D721Med (cell line): ENCODE measurements at regions not wholly inside any gene's neighbourhood (a gene's known extent, or its start where the extent isn't known, plus 50 kb on each side); places are given as distances from the start of the nearest gene placed in this dataset.
A peak's percentile ranks its signal among the peaks of the same experiment; 100 is the strongest.

ENCODE experiments used
- DNase-seq: peaks from one replicate; pipeline ENCODE4 v3.0.0; 2011; ENCODE audit warnings: low spot score; ENCODE audit not compliant: insufficient read length
- FAIRE-seq: peaks from 2 replicates; lab custom pipeline; 2011; peaks lifted over from hg19 to GRCh38; lab: Jason Lieb, UNC
- TF ChIP-seq, protein P1 (sequence below): IDR thresholded peaks from 2 replicates; pipeline ENCODE4 v1.5.1; 2012; ENCODE audit warnings: mild to moderate bottlenecking, control low read depth; ENCODE audit not compliant: insufficient read depth; ENCODE audit errors: missing control alignments

DNA sequence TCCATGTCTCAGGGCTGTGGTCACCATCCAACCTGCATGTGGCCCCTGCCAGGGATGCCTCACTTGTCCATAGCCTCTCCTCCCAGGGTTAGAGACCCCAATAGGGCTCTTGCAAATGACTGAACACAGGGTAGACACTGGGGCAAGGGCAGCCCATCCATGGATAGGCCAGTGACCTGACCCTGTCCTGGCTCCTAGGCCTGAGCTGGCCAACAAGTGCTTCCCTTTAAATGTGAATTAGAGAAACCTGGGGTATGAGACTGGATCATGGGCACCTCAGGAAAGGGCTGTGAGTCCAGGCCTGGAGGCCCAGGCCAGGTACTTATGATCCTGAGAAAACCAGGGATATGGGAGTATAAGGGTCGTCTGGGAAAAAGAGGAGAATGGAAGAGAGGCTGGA lies 64.5 kb downstream of the COPS8 start:
- TF ChIP-seq, protein P1, sequence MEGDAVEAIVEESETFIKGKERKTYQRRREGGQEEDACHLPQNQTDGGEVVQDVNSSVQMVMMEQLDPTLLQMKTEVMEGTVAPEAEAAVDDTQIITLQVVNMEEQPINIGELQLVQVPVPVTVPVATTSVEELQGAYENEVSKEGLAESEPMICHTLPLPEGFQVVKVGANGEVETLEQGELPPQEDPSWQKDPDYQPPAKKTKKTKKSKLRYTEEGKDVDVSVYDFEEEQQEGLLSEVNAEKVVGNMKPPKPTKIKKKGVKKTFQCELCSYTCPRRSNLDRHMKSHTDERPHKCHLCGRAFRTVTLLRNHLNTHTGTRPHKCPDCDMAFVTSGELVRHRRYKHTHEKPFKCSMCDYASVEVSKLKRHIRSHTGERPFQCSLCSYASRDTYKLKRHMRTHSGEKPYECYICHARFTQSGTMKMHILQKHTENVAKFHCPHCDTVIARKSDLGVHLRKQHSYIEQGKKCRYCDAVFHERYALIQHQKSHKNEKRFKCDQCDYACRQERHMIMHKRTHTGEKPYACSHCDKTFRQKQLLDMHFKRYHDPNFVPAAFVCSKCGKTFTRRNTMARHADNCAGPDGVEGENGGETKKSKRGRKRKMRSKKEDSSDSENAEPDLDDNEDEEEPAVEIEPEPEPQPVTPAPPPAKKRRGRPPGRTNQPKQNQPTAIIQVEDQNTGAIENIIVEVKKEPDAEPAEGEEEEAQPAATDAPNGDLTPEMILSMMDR: no peak
- FAIRE-seq (no peak), DNase-seq (no peak)

GRCh38 chr2:237150831-237151375 lies 65.2 kb downstream of the COPS8 start:
- DNase-seq: no peak
- no peak for FAIRE-seq
- TF ChIP-seq, protein P1: no peak

- TF ChIP-seq, protein P1: no peak
- no peak for DNase-seq
- no peak for FAIRE-seq
Measured at GRCh38 chr2:237152361-237152760, 66.7 kb downstream of the COPS8 start.

- FAIRE-seq (no peak), DNase-seq (no peak)
- TF ChIP-seq, protein P1: no peak
Measured at GRCh38 chr2:237153181-237153580, 67.5 kb downstream of the COPS8 start.

DNA sequence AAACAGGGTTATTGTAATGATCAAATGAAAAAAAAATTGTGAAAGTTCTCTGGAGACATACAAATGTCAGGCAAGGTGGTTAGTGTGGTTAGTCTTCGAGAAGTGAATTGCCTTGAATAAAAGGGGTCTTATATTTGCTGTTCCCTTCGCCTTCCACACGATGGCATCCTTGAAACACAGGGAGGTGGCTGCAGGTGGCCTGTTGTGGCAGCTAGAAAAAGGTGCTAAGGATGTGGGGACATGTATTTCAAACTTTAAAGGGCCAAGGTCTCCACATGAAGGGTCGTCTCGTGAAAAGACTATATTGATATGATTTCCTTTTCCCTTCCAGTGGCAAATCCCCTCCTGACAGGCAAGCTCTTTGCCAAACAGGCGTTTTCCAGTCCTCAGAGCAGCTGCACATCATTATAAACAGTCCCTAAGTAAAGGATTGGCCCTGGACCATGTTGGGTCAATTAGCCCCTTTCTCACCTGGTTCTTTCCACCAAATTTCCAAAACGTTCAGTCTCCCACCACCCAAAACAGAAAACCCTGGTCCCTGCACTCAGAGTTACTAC lies 68.5 kb downstream of the COPS8 start:
- DNase-seq (no peak), FAIRE-seq (no peak)
- TF ChIP-seq, protein P1: peak; percentile 93

DNA sequence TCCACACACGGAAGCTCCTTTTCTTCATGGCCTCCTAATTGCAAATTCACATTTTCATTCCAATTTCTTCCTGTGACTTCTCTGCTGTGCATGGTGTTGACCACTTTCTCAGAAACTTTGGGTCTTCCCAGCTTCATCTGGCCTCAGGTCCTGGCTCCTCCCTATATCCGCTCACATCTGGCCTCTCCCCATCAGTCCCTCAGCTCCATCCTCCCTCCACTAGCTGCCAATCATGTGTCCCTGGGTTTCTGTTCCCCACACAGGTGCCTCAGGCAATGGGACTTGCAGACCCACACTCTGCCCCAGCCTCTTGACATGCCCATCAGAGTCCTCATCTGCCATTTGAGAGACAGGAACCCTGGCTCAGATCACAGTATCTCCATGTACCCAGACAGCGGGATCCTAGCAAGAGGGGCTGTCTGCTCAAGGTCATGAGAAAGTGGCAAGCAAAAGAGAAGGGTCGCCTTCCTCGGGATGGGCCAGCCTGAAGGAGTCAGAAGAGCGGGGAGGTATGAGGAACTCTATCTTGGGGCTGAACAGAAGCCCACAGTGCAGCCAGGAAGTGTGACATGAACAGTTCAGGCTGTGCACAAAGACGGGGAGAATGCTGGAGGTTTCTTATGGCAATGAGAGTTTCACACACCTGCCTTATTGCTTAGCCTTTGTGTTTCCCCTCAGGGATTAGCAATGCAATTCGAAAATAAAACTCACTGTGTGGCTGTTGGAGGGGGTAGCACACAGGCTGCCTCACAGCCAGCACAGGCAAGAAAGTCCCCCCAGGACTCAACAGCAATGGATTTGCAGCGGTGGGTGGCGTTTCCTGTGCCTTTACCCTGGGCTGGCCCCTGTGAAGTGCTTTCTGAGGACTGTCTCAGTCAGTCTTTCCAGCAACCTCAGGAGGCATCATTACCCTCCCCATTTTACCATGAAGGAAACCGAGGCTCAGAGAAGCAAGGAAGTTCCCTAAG lies 69.5 kb downstream of the COPS8 start:
- FAIRE-seq: no peak
- no peak for DNase-seq
- TF ChIP-seq, protein P1: no peak
